ENCODE measurements at regions not wholly inside any gene's neighbourhood (a gene's known extent, or its start where the extent isn't known, plus 50 kb on each side); places are given as distances from the start of the nearest gene placed in this dataset.

DNA sequence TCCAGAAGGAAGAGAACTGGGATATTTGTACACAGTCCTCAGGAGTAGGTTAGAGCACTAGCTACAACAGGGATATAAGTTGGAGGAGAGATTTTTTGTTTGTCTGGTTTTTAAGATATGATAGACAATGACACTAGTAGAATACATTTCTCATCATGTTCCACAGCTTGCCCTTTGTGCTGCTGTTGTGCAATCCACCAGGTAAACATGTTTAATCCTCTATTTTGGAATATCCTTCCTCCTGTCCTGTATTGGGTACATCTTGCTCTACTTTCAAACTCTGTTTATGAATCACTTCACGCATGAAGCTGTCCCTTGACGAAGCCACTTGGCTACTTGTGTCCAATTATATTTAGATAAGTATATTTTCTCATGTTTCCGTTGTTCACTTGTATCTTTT, 153.6 kb upstream of the TENT5A start:
- H3K27ac ChIP-seq (ENCODE audit: low read depth, low read length) = no peak overlapping the region
- no peak overlapping the region for H3K4ac ChIP-seq (replicated peaks; ENCODE audit: insufficient read length, low read depth, low read length)
- H3K36me3 ChIP-seq (ENCODE audit: control insufficient read depth in 2 of 4, insufficient read depth in 4 of 4, low read length in 3 of 4) = no peaks in the 10 kb centered on the region
- no peak overlapping the region for H4K91ac ChIP-seq (replicated peaks; ENCODE audit: insufficient read length, low read length)
- no peak overlapping the region for H3K9ac ChIP-seq (replicated peaks in 1 of 4; ENCODE audit: extremely low read depth in 1 of 4, low read depth in 3 of 4, low read length in 3 of 4)
- no peak overlapping the region for H4K8ac ChIP-seq (ENCODE audit: extremely low read depth, insufficient read depth, low read length)
- no peak overlapping the region for H3K23ac ChIP-seq (ENCODE audit: insufficient read length)
- no peak overlapping the region for H2BK12ac ChIP-seq (ENCODE audit: low read depth, low read length)
- H3K4me3 ChIP-seq (ENCODE audit: extremely low read depth in 1 of 4, insufficient read depth in 2 of 4, low read depth in 3 of 4, low read length in 4 of 4) = no peak overlapping the region
- H4K20me1 ChIP-seq (replicated peaks in 1 of 2; ENCODE audit: control insufficient read depth in 1 of 2, insufficient read depth in 2 of 2, low read length in 2 of 2) = no peaks in the 10 kb centered on the region
- no peaks in the 10 kb centered on the region for H3K23me2 ChIP-seq (ENCODE audit: low read depth, low read length)
- no peak overlapping the region for H3K14ac ChIP-seq (ENCODE audit: insufficient read length)
- no peaks in the 10 kb centered on the region for H3K27me3 ChIP-seq (replicated peaks in 1 of 4; ENCODE audit: control insufficient read depth in 3 of 4, extremely low read depth in 1 of 4, insufficient read depth in 3 of 4, low read length in 3 of 4)
- FAIRE-seq (no peak), DNase-seq (ENCODE audit: low read depth in 1 of 2, low spot score in 2 of 2) (no peak)
- no peaks in the 10 kb centered on the region for H3K9me3 ChIP-seq (ENCODE audit: insufficient read depth in 2 of 2, low read depth in 1 of 2, low read length in 1 of 2)
- no peak overlapping the region for H2BK120ac ChIP-seq (replicated peaks; ENCODE audit: low read depth, low read length)
- H2BK5ac ChIP-seq (ENCODE audit: low read depth, low read length) = no peak overlapping the region
- H2AK5ac ChIP-seq (ENCODE audit: low read depth, low read length) = no peak overlapping the region
- H3K4me1 ChIP-seq (replicated peaks in 1 of 4; ENCODE audit: control insufficient read depth in 3 of 4, insufficient read depth in 4 of 4, low read length in 3 of 4) = peaks cover 0 to 5% (median 3%) of the 10 kb centered on the region in 4 experiments; a peak in 4 of 7 replicates
- CTCF ChIA-PET (ENCODE audit: partially characterized antibody) = no interaction called here
- H2AFZ ChIP-seq (ENCODE audit: low read length) = no peak overlapping the region
- H2BK15ac ChIP-seq (ENCODE audit: low read length) = no peak overlapping the region
- H3K79me1 ChIP-seq (ENCODE audit: low read depth, low read length) = no peaks in the 10 kb centered on the region
- H2BK20ac ChIP-seq (ENCODE audit: low read length) = no peak overlapping the region
- 100% methylated on average over 3 of the region's 3 CpGs; no CpG with 5 or more reads in 1 of the 2 experiments for WGBS, 2 experiments (ENCODE audit: extremely low coverage in 1 of 2, insufficient coverage in 1 of 2, insufficient read length in 1 of 2, insufficient replicate concordance in 2 of 2, low coverage in 1 of 2, low lambda C conversion rate in 2 of 2, missing lambda C conversion rate in 1 of 2)
- H3K79me2 ChIP-seq (ENCODE audit: control insufficient read depth in 1 of 2, insufficient read depth in 2 of 2, low read length in 2 of 2) = no peaks in the 10 kb centered on the region
- no peak overlapping the region for H4K5ac ChIP-seq (ENCODE audit: insufficient read length, low read depth, low read length)
- POLR2A ChIA-PET (ENCODE audit: partially characterized antibody) = interaction anchor here (0.6 kb wide), 1 partner anchor 154 kb away, joined by 3 read pairs; no protein-coding TSS in a partner anchor
- no peak overlapping the region for H3K56ac ChIP-seq (replicated peaks; ENCODE audit: insufficient read length, low read depth, low read length)
- H3K18ac ChIP-seq (ENCODE audit: extremely low read depth, low read length) = no peak overlapping the region
- H3K4me2 ChIP-seq (ENCODE audit: insufficient read depth in 1 of 2, low read depth in 2 of 2, low read length in 2 of 2) = no peak overlapping the region
- TF ChIP-seq TEAD4 (IDR thresholded peaks at IDR 0.05; ENCODE audit: low read depth, low read length) (no peak), KDM5A (IDR thresholded peaks at IDR 0.05; ENCODE audit: low read length) (no peak), SIRT6 (IDR thresholded peaks at IDR 0.05; ENCODE audit: low read length) (no peak), FOSL1 (IDR thresholded peaks at IDR 0.05; ENCODE audit: insufficient read depth, low read depth, low read length) (no peak), JUN (IDR thresholded peaks at IDR 0.05; ENCODE audit: low read depth, low read length) (no peak), SP2 (IDR thresholded peaks at IDR 0.05; ENCODE audit: low read length) (no peak)
- TF ChIP-seq, protein P1, sequence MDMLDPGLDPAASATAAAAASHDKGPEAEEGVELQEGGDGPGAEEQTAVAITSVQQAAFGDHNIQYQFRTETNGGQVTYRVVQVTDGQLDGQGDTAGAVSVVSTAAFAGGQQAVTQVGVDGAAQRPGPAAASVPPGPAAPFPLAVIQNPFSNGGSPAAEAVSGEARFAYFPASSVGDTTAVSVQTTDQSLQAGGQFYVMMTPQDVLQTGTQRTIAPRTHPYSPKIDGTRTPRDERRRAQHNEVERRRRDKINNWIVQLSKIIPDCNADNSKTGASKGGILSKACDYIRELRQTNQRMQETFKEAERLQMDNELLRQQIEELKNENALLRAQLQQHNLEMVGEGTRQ (IDR thresholded peaks at IDR 0.05; ENCODE audit: low read length) = no peak

All from H1 (cell line).